Heart left ventricle (tissue), 13 donors: ENCODE measurements at regions not wholly inside any gene's neighbourhood (a gene's known extent, or its start where the extent isn't known, plus 50 kb on each side); places are given as distances from the start of the nearest gene placed in this dataset.

Experiments
- POLR2A ChIP-seq, 2 donors: fragments of 450-650 bp; IDR thresholded peaks; one replicate each; pipeline ENCODE4 v1.6.1; 2017; ENCODE audit warnings: antibody characterized with exemption in 2 of 2, mild to moderate bottlenecking in 2 of 2, moderate library complexity in 2 of 2
- TF ChIP-seq, protein P1 (sequence below), 12 donors: fragments of 200-600 bp; sonication (generic) in 4 of 12; IDR thresholded peaks; one replicate each; pipeline versions ENCODE4 v1.5.0 to v1.8.0; 2018 to 2022; ENCODE audit warnings: antibody characterized with exemption in 12 of 12, mild to moderate bottlenecking in 5 of 12
- donor health status: ischemic (EF 13 %, LVEDD 7.1; RV severe dilation, severe dysfunction).
- donor health status: DM: no; HTN: yes; CAD: no.
- donor health status: DM: no; HTN: no; CAD: no.
- donor health status: ischemic (EF 25% LVEDD 6.9; RV normal size, moderate dysfunction).
- donor health status: ischemic (EF 25% LVEDD 5.7; RV mildly dilated, moderate dysfunction).
- donor health status: ischemic (EF 35%, LVEDD 5.7; RV mildly dilated, moderate dysfunction).
- donor health status: nonischemic (EF 11% LVEDD 7.7; RV severe dilation, severe dysfunction).
- donor health status: DM: yes; HTN: yes; CAD: no.
- donor health status: PGD.
- donor health status: ischemic (EF 29% LVEDD 5.4; RV normal size, mild dysfunction).
- donor health status: nonischemic (EF 23%, LVEDD 6.1; RV moderate dilation, normal function).

DNA sequence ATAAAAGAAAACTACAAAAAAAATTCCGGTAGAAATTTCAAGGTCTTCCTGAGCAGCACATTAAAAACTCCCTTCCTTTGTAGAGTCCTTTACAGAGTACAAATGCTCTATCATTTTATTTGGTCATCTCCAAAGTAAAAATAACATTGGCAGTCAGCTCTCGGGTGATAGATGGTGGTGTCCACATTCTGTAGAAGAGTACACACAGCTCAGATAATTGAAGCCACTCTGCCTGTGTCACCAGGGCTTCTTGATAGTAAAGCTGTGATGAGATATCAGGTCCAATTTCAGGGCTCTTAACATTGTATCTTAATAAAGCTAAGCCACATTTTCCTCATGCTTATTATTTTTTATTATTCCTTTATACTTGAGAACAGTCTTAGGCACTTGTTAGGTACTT lies 371.6 kb downstream of the TAFA4 start:
- TF ChIP-seq POLR2A (IDR thresholded peaks at IDR 0.05) = no peak
- TF ChIP-seq, protein P1, sequence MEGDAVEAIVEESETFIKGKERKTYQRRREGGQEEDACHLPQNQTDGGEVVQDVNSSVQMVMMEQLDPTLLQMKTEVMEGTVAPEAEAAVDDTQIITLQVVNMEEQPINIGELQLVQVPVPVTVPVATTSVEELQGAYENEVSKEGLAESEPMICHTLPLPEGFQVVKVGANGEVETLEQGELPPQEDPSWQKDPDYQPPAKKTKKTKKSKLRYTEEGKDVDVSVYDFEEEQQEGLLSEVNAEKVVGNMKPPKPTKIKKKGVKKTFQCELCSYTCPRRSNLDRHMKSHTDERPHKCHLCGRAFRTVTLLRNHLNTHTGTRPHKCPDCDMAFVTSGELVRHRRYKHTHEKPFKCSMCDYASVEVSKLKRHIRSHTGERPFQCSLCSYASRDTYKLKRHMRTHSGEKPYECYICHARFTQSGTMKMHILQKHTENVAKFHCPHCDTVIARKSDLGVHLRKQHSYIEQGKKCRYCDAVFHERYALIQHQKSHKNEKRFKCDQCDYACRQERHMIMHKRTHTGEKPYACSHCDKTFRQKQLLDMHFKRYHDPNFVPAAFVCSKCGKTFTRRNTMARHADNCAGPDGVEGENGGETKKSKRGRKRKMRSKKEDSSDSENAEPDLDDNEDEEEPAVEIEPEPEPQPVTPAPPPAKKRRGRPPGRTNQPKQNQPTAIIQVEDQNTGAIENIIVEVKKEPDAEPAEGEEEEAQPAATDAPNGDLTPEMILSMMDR (IDR thresholded peaks at IDR 0.05) = no peak
